GM19397 (cell line): ENCODE measurements at regions not wholly inside any gene's neighbourhood (a gene's known extent, or its start where the extent isn't known, plus 50 kb on each side); places are given as distances from the start of the nearest gene placed in this dataset.
"Not testable (repeated sequence)": the region's sequence is repeated elsewhere in the genome, so short reads cannot be mapped to it uniquely, and the experiment has no call there.

Source experiments
- ATAC-seq: cut with Tn5 transposase; IDR thresholded peaks from one replicate; pipeline ENCODE4 v1.9.1; 2021; ENCODE audit warnings: mild to moderate bottlenecking, moderate library complexity; ENCODE audit not compliant: unreplicated experiment

DNA sequence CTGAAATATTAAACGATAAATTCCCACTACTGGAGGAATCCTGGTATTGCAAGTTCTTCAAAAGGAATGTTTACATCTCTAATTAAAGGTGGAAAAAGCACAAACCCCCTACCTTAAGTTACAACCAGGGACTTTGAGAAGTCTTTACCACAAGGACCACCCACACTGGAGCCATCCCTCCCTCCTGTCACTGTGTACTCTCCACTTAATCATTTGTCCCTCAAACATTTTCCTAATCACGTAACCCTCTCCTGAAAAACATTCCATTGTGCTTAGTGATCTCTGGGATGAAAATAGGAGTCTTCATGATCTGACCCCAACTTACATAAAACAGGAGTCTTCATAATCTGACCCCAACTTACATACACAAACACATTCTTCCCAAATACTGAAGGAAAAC lies 85.7 kb downstream of the SUCLG1 start:
- no peak for ATAC-seq

DNA sequence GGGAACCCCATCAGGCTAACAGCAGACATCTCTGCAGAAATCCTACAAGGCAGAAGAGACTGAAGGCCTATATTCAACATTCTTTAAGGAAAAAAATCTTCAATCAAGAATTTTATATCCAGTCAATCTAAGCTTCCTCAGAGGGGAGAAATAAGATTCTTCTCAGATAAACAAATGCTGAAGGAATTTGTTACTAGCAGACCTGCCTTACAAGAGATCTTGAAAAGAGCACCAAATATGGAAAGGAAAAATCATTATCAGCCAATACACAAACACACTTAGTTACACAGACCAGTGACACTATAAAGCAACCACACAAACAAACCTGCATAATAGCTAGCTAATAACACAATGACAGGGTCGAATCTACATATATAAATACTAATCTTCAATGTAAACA lies 96.5 kb downstream of the SUCLG1 start:
- no peak for ATAC-seq

GRCh38 chr2:84338069-84338468 lies 121.0 kb downstream of the SUCLG1 start:
- ATAC-seq = no peak

GRCh38 chr2:84327645-84328249 lies 131.3 kb downstream of the SUCLG1 start:
- ATAC-seq = no peak

DNA sequence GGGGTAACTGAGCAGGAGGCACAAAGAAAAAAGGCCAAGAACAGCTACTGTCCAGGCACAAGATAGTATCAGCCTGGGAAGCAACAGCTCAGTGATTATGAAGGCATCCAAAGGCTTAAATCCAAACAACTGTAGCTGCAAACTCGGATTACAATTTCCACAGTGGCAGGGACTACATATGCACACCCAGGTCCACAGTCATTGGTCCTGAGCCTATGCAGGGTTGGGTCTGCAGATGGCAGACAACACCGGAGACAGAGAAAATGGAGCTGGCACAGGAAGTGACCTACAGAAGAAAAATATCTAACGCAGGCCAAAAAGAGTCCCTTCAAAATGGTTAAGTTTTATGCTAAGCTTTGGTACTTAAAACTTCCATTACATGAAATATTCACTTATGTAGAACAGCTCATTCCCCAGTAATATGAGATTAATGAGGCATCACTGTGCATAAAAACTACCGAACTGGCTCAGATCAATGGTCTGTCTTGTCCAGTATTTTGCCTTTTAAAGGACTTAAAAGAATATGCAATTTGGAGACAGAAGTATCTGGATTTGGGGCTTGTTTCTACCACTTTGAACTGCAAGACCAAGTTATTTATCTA lies 132.1 kb downstream of the SUCLG1 start:
- ATAC-seq = no peak

GRCh38 chr2:84323890-84324289 lies 135.2 kb downstream of the SUCLG1 start:
- ATAC-seq = no peak

GRCh38 chr2:84320940-84321339 lies 138.1 kb downstream of the SUCLG1 start:
- no peak for ATAC-seq

- ATAC-seq = no peak
These were observed 139.5 kb downstream of the SUCLG1 start for GRCh38 chr2:84319581-84319980.

DNA sequence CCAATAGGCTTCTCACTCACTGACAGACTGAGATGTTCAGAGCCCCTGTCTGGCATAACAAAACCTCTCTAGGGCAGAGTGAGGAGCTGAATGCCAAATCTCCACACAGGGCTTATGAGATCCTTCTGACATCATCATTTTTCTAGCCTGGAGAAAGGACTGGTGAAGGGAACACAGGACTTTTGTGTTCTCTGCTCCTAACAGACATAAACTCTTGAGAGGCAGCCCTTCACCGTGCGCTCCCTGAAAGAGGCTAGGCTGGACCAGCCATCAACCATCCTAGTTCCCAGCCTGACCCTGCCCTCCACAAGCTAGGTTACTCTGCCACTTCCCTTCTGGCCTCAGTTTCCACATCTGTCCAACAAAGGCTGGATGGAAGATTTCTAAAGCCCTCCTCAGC lies 141.9 kb downstream of the SUCLG1 start:
- ATAC-seq = no peak

GRCh38 chr2:84314901-84315330 lies 144.2 kb downstream of the SUCLG1 start:
- peak; percentile 96 for ATAC-seq

DNA sequence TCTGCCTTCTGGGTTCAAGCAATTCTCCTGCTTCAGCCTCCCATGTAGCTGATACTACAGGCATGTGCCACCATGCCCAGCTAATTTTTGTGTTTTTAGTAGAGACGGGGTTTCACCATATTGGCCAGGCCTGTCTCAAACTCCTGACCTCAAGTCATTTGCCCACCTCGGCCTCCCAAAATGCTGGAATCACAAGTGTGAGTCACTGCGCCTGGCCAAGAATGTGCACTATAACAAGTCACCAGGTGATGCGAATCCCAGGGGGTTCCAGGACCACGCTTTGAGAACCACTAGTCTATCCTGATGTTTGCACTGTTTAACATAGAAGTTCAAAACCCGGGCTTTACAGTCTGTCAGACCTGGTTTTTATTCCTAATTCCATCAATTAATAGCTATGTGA lies 144.8 kb downstream of the SUCLG1 start:
- no peak for ATAC-seq

DNA sequence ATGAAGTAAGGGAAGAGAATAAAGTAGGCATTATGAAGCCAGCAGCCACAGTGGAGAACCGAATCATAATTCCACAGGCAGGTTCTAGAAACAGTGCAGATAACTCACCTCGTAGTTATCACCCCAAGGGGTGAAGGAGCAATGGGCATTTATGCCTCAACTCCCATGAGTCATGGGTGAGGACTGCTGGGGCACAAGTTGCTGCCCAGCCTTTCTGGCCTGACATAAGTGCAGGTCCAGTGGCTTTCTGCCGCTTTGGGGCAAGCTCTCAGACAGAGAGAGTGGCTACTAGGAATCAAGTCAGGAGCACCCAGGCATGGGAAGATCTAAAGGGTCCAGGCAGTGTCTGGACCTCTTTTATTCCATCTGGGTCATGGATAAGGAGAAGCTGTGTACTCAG lies 149.8 kb downstream of the SUCLG1 start:
- no peak for ATAC-seq

- ATAC-seq = no peak
These were observed 152.7 kb downstream of the SUCLG1 start for GRCh38 chr2:84306361-84306760.

DNA sequence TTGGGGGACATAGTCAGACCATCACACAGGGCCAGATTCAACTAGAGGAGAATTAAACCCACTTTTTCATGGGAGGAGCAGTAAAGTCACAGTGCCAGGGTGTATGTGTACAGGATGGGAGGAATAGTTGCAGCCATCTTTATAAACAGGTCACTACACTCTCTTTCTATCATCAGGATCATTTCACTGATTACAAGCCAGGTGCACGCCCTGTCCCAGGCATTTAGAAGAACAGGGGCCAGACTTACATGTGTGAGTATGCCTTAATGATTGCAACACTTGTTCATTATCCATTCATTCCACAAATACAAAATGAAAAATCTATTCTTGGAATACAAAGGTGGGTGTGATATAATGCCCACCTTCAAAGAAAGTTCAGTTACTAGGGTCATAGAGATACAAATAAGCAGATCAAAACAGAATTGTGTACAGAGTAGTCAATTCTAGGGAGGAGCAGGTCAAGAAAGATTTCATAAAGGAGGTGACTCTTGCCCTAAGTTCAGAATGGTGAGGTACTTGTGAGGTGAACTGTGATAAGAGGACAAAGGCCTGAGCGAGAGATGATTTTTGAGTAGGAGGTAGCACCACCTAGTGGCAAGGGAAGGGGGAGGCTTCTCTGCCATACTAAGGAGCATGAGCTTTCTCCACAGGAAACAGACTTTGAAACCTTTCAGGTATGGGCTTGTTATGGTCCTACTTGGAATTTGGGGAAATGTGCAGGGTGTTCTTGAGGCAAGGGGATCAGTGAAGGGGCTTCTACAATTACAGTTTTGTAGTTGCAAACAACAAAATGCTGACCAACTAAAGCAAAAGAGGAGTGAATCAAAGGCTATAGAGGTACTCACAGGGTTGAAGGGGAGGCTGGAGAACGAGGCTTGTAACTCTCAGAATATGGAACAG lies 156.3 kb downstream of the SUCLG1 start:
- peak; percentile 95 for ATAC-seq

DNA sequence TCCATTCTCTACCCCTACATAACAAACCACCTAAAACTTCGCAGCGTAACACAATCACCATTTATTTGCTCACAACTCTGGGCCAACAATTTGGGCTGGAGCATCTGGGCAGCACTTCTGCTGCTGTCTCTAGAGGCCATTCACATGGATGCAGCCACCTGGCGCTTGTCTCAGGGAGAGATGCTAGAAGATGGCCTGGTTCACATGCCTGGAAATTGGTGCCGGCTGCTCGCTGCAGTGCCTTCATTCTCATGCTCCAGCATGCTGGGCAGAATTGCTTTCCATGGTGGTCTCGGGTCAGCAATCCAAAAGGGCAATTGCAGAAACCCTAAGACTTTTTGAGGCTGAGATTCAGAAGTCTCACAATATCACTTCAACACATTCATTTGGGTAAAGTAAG lies 157.4 kb downstream of the SUCLG1 start:
- no peak for ATAC-seq

- ATAC-seq = no peak
These were observed 158.4 kb downstream of the SUCLG1 start for GRCh38 chr2:84300696-84301029.

DNA sequence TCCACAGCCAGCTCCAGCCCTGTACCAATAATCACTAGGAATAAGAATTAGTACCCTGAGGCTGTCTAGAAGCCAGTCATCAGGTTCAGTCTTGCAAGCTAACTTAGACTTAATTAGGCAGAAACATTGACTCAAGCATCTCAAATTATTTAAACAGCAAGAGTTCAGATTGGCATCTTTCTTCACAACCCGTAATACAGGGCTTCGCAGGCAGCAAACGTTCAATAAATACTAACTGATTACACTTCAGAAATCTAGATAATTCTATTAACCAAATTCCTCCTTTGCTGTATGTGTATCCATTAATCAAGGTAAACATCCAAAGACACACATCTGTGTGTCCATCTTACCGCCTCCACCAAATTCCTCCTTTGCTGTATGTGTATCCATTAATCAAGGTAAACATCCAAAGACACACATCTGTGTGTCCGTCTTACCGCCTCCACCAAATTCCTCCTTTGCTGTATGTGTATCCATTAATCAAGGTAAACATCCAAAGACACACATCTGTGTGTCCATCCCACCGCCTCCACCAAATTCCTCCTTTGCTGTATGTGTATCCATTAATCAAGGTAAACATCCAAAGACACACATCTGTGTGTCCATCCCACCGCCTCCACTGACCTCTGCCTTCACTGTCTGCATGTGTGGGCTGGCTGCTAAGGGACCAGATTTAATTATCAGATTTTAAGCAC lies 158.9 kb downstream of the SUCLG1 start:
- ATAC-seq = not testable (repeated sequence)

DNA sequence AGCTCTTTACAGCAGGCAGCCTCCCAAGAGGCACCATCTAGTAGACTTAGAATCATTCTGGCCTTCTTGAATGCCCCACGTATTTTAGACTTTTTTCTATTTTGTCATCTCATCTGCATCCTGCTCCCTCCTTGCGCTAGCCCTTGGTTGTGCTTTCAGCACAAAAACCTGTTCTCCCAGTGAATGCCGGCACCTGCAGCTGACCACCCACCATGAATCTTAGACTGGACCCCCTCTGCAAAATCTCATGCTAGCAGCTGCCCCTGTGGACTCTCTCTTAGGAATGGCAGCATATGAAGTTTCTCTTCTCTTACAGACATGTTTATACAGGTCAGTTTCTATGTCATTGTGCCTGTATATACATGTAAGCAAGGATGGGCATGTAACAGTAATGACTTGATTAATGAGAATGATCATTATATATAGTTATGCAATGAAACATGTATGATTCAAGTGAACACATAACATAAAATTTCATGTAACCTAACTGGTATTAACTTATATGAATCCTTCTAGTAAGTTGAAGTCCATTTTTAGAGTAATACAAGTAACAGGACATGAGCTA lies 159.8 kb downstream of the SUCLG1 start:
- no peak for ATAC-seq

DNA sequence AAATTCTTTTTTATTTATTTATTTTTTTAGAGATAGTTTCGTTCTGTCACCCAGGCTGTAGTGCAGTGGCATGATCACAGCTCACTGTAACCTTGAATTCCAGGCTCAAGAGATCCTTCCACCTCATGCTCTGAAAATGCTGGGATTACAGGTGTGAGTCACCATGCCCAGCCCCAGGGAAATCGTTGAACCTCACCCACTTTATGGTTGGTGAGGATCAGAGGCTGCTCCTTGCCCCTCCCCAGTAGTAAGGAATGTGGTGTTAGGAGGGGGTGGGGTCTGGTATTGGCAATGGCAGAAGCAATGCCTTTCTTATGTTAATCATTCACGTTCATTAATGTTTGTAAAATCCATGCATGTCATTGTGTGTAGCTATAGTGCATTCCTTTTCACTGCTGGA lies 161.9 kb downstream of the SUCLG1 start:
- no peak for ATAC-seq

DNA sequence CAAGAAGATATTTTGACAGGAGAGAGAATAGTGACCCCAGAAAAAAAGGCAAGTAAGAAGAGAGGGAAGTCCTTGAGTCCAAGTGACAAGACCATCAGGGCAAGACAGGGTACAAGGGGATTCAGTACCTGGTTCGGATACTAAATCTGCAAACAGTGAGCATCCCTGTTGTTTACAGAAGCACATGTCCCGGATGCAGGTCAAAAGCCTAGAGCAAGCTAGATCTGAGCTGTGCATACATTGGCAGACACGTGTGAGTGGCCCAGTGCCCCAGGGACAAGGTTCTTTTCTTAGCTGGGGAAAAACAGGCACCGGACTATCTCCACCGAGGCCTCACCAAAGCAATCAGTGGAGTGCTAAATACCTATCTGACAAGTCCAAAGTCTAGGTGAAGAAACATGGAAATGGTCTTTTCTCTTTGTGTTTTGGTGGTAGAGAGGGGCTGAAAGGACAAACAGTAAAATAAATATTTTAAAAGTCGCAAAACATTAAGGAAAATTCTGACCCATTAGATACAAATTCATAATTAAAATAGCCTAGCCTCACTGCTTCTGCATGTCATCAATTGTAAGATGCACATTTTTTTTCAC lies 165.2 kb downstream of the SUCLG1 start:
- ATAC-seq = no peak

- no peak for ATAC-seq
These were observed 166.5 kb downstream of the SUCLG1 start for GRCh38 chr2:84292545-84292944.
